B cell (primary cell): ENCODE measurements at regions not wholly inside any gene's neighbourhood (a gene's known extent, or its start where the extent isn't known, plus 50 kb on each side); places are given as distances from the start of the nearest gene placed in this dataset.

ENCODE experiments used
- CTCF ChIP-seq: fragments of 200-600 bp; IDR thresholded peaks from one replicate; pipeline ENCODE4 v1.8.0; 2022; ENCODE audit warnings: antibody characterized with exemption, mild to moderate bottlenecking
- EZH2 ChIP-seq: IDR thresholded peaks from 2 replicates; pipeline ENCODE4 v1.6.1; 2012; ENCODE audit warnings: borderline replicate concordance, low read depth, mild to moderate bottlenecking, moderate library complexity, low read length; ENCODE audit not compliant: insufficient read depth, poor library complexity, severe bottlenecking

- no peak for TF ChIP-seq CTCF
- no peak for TF ChIP-seq EZH2
These were observed 115.4 kb upstream of the GSE1 start for GRCh38 chr16:85497622-85498314.
